ENCODE measurements at regions not wholly inside any gene's neighbourhood (a gene's known extent, or its start where the extent isn't known, plus 50 kb on each side); places are given as distances from the start of the nearest gene placed in this dataset.

- TF ChIP-seq, protein P1, sequence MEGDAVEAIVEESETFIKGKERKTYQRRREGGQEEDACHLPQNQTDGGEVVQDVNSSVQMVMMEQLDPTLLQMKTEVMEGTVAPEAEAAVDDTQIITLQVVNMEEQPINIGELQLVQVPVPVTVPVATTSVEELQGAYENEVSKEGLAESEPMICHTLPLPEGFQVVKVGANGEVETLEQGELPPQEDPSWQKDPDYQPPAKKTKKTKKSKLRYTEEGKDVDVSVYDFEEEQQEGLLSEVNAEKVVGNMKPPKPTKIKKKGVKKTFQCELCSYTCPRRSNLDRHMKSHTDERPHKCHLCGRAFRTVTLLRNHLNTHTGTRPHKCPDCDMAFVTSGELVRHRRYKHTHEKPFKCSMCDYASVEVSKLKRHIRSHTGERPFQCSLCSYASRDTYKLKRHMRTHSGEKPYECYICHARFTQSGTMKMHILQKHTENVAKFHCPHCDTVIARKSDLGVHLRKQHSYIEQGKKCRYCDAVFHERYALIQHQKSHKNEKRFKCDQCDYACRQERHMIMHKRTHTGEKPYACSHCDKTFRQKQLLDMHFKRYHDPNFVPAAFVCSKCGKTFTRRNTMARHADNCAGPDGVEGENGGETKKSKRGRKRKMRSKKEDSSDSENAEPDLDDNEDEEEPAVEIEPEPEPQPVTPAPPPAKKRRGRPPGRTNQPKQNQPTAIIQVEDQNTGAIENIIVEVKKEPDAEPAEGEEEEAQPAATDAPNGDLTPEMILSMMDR (conservative IDR thresholded peaks at IDR 0.05; ENCODE audit: low read length), result no peak
- no peak for TF ChIP-seq EZH2phosphoT487 (IDR thresholded peaks at IDR 0.05; ENCODE audit: borderline replicate concordance)
These were observed 101.6 kb downstream of the TLR5 start for GRCh38 chr1:223041481-223041880.

All from Loucy (cell line).